ENCODE measurements at regions not wholly inside any gene's neighbourhood (a gene's known extent, or its start where the extent isn't known, plus 50 kb on each side); places are given as distances from the start of the nearest gene placed in this dataset.

GRCh38 chrX:10966057-10966456 is 145.1 kb upstream of the HCCS start:
- TF ChIP-seq, protein P1, sequence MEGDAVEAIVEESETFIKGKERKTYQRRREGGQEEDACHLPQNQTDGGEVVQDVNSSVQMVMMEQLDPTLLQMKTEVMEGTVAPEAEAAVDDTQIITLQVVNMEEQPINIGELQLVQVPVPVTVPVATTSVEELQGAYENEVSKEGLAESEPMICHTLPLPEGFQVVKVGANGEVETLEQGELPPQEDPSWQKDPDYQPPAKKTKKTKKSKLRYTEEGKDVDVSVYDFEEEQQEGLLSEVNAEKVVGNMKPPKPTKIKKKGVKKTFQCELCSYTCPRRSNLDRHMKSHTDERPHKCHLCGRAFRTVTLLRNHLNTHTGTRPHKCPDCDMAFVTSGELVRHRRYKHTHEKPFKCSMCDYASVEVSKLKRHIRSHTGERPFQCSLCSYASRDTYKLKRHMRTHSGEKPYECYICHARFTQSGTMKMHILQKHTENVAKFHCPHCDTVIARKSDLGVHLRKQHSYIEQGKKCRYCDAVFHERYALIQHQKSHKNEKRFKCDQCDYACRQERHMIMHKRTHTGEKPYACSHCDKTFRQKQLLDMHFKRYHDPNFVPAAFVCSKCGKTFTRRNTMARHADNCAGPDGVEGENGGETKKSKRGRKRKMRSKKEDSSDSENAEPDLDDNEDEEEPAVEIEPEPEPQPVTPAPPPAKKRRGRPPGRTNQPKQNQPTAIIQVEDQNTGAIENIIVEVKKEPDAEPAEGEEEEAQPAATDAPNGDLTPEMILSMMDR (IDR thresholded peaks at IDR 0.05): no peak
- no peak for TF ChIP-seq POLR2AphosphoS5 (IDR thresholded peaks at IDR 0.05)
- TF ChIP-seq POLR2A (IDR thresholded peaks at IDR 0.05; ENCODE audit: low read depth): no peak
- no peak for TF ChIP-seq EP300 (IDR thresholded peaks at IDR 0.05)
